Prostate gland (tissue), 2 donors: ENCODE measurements at regions not wholly inside any gene's neighbourhood (a gene's known extent, or its start where the extent isn't known, plus 50 kb on each side); places are given as distances from the start of the nearest gene placed in this dataset.
"Not testable (repeated sequence)": the region's sequence is repeated elsewhere in the genome, so short reads cannot be mapped to it uniquely, and the experiment has no call there.

ENCODE experiments used
- DNase-seq: peaks from one replicate; pipeline ENCODE4 v3.0.0-alpha.2; 2019; ENCODE audit warnings: low spot score
- H3K27ac ChIP-seq, 2 donors: fragments of 200-600 bp; sonication (generic); 2 replicates each; pipeline ENCODE4 v1.5.1; 2017 to 2019
- H3K27me3 ChIP-seq: fragments of 200-600 bp; sonication (generic); replicated peaks from 2 replicates; pipeline ENCODE4 v1.5.1; 2019; ENCODE audit not compliant: insufficient read depth
- H3K36me3 ChIP-seq, 2 donors: fragments of 200-600 bp; sonication (generic); 1 replicate in 1 of 2; 2 replicates in 1 of 2; pipeline versions ENCODE4 v1.5.1 to v1.8.1; 2017 to 2019
- H3K4me1 ChIP-seq: fragments of 200-600 bp; sonication (generic); replicated peaks from 2 replicates; pipeline ENCODE4 v1.5.1; 2019
- H3K4me3 ChIP-seq, 2 donors: fragments of 200-600 bp; sonication (generic); 2 replicates each; pipeline ENCODE4 v1.5.1; 2017 to 2019
- H3K9me3 ChIP-seq: fragments of 200-600 bp; sonication (generic); 2 replicates; pipeline ENCODE4 v1.5.1; 2017
- CTCF ChIP-seq, 4 experiments: fragments of 200-600 bp in 2 of 4; fragments of 450-650 bp in 2 of 4; sonication (generic) in 2 of 4; IDR thresholded peaks; 1 replicate in 3 of 4; 2 replicates in 1 of 4; pipeline ENCODE4 v1.5.1; 2016 to 2019; ENCODE audit warnings: antibody characterized with exemption in 4 of 4, mild to moderate bottlenecking in 2 of 4, moderate library complexity in 2 of 4
- POLR2A ChIP-seq: fragments of 450-650 bp; IDR thresholded peaks from one replicate; pipeline ENCODE4 v1.6.1; 2016; ENCODE audit warnings: antibody characterized with exemption, mild to moderate bottlenecking
- POLR2AphosphoS5 ChIP-seq: sonication (generic); formaldehyde crosslinking; IDR thresholded peaks from one replicate; pipeline ENCODE4 v1.6.1; 2017; ENCODE audit warnings: antibody characterized with exemption
- whole genome bisulfite sequencing: methylation state at CpG from one replicate; pipeline ENCODE4 v1.1.5; 2018; 5-methylcytosine and 5-hydroxymethylcytosine counted together
- intact Hi-C: fragments of 100-400 bp; cut with DNase I; formaldehyde crosslinking; loops from one replicate; pipeline ENCODE4 v1.14.2; 2022

- intact Hi-C loops: no loop called here
- Histone ChIP-seq H3K9me3 (no peaks in the 10 kb centered on the region), H3K36me3 (no peaks in the 10 kb centered on the region), H3K4me3 (no peak overlapping the region), H3K4me1 (no peaks in the 10 kb centered on the region), H3K27ac (no peak overlapping the region), H3K27me3 (no peaks in the 10 kb centered on the region)
- TF ChIP-seq POLR2A: no peak
- no peak for TF ChIP-seq CTCF (IDR thresholded peaks at IDR 0.05)
- TF ChIP-seq POLR2AphosphoS5: no peak
- no peak for DNase-seq
- WGBS: 91% methylated on average over 8 of the region's 8 CpGs
Measured at GRCh38 chr14:105982664-105983063, 456.3 kb downstream of the TMEM121 start.

GRCh38 chr14:105986894-105987284 is 460.5 kb downstream of the TMEM121 start:
- WGBS: 51% methylated on average over 2 of the region's 2 CpGs
- Histone ChIP-seq H3K4me1 (no peaks in the 10 kb centered on the region), H3K9me3 (no peaks in the 10 kb centered on the region), H3K27me3 (no peaks in the 10 kb centered on the region), H3K27ac (no peak overlapping the region), H3K4me3 (no peak overlapping the region), H3K36me3 (no peaks in the 10 kb centered on the region)
- intact Hi-C loops: no loop called here
- no peak for DNase-seq
- TF ChIP-seq POLR2AphosphoS5 (no peak), POLR2A (no peak), CTCF (IDR thresholded peaks at IDR 0.05) (no peak)

GRCh38 chr14:105987563-105987962 is 461.2 kb downstream of the TMEM121 start:
- DNase-seq: no peak

GRCh38 chr14:105989566-105990302 is 463.4 kb downstream of the TMEM121 start:
- TF ChIP-seq CTCF (IDR thresholded peaks at IDR 0.05) (no peak), POLR2AphosphoS5 (no peak), POLR2A (no peak)
- 66% methylated on average over 2 of the region's 2 CpGs for WGBS
- Histone ChIP-seq H3K36me3 (no peaks in the 10 kb centered on the region), H3K27me3 (no peaks in the 10 kb centered on the region), H3K4me1 (no peaks in the 10 kb centered on the region), H3K27ac (no peak overlapping the region), H3K9me3 (no peaks in the 10 kb centered on the region), H3K4me3 (no peak overlapping the region)
- no peak for DNase-seq
- intact Hi-C loops: no loop called here

More at GRCh38 chr14:105987563-105987962, 461.2 kb downstream of the TMEM121 start:
- intact Hi-C loops: no loop called here
- no peak overlapping the region for H3K4me3 ChIP-seq
- H3K4me1 ChIP-seq: no peaks in the 10 kb centered on the region
- no peaks in the 10 kb centered on the region for H3K27me3 ChIP-seq
- no peaks in the 10 kb centered on the region for H3K9me3 ChIP-seq
- H3K36me3 ChIP-seq: no peaks in the 10 kb centered on the region
- TF ChIP-seq POLR2AphosphoS5 (no peak), CTCF (IDR thresholded peaks at IDR 0.05) (no peak), POLR2A (no peak)
- 58% methylated on average over 4 of the region's 4 CpGs for WGBS
- H3K27ac ChIP-seq: no peak overlapping the region

- WGBS: 17% methylated on average over 5 of the region's 5 CpGs
- TF ChIP-seq POLR2AphosphoS5: peak; percentile 55
- H3K4me3 ChIP-seq, H3K27me3 ChIP-seq, H3K36me3 ChIP-seq, H3K4me1 ChIP-seq, intact Hi-C loops, H3K9me3 ChIP-seq: not testable (repeated sequence)
- H3K27ac ChIP-seq: peak overlapping the region in 1 of 2 donors; percentile 48
- DNase-seq: peak; percentile 33
Measured at GRCh38 chr14:105991677-105992076, 465.3 kb downstream of the TMEM121 start.
